NCI-H2227 (cell line): ENCODE measurements at regions not wholly inside any gene's neighbourhood (a gene's known extent, or its start where the extent isn't known, plus 50 kb on each side); places are given as distances from the start of the nearest gene placed in this dataset.

Experiments used
- DNase-seq: peaks from one replicate; lab custom pipeline; 2025; ENCODE audit not compliant: unreplicated experiment; lab: John Stamatoyannopoulos, UW

DNA sequence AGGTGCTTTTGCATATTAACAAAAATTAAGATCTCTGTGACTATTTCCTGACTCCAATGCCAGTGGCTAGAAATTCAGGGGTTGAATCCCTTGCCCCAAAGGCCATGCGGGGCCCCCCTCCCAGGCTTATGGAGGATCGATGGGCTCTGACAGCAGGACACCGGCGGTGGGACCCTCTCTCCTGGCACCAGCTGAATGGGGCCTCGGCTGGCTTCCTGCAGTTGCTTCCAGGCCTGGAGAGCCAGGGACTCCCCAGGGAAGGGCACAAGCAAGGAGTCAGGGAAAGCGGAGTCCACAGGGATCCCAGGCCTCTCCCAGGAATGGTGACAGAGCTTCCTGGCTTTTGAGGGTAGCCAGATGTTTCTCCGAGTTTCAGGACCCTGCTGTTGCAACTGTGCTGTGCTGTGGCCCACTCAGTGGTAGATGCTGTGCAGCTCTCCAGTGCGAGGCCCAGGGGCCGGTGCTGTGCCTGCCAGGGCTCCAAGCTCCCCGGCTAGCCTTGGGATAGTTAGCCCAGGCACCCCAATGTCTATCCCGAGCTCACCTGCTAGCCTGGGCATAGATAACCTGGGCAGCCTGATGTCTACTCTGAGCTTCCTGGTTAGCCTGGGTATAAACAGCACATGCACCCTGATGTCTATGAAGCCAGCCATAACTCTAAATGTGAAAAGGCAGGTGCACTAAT lies 372.6 kb downstream of the SHANK2 start:
- DNase-seq, result no peak

DNA sequence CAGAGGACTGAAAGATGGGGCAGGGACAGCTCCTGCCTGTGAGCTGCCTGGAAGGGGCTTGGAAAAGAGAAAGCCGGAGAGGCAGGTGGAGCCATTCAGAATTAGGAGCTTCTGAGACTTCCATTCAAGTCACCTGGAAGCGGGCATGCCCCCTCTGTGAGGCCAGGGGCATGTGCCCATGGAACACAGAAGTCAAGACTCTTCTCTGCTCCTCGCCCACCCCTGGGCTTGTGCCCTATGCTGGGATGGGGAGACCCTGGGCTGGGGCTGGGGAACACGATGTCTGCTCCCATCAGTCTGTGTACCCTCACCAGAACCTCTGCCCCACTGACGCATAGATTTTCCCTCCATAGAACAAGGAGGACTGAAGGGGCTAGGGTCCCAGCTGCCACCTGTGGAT lies 372.0 kb downstream of the SHANK2 start:
- DNase-seq, result no peak

DNA sequence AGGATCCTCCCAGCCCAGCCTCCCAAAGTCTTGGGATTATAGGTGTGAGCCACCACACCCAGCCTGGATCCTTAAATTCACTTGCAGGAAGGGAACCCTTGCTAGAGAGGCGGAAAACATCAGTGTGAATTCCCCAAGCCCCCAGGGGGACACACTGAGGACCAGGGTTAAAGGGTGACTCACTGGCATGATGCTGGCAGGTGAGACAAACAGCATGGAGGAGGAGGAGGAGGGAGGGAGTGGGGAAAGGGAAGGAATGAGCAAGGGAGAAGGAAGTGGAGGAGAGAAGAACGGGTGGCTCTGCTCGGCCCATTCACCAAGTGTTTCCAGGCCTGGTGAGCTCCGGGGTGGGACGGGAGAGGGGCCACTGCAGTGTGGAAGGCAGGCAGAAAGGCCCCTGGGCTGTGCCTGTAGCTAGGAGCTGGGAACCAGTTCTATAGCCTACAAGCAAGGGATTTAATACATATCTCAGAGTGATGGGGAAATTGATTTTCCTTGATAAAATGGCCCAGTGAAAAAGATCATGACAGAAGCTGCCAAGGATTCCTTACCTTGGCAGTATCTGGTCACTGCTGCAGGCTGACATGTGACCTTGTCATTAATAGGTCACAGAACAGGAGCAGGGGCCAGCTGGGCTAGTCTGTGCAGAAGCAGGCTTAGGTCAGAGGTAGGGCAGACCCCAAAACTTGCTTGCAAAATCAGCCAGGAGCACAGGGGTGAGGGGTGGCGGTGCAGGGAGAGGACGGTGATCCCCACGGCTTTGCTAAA lies 370.2 kb downstream of the SHANK2 start:
- no peak for DNase-seq

DNA sequence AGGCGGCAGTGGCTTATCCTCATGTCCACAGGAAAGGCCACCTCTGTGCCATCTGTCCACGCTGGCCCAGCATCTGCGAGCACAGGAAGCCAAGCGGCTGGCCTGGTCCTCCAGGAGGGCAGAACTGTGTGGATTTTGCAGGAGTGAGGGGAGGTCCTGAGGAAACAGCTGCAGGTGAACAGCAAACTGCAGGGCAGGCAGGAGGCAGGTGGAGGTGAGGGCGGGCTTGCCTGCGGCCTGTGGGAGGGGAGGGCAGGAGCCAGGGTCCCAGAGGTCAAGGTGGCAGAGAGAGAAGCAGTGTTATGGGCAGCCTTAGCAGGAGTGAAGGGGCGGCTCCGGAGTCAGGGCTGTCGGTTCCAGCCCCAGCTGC lies 369.7 kb downstream of the SHANK2 start:
- DNase-seq, result no peak

DNA sequence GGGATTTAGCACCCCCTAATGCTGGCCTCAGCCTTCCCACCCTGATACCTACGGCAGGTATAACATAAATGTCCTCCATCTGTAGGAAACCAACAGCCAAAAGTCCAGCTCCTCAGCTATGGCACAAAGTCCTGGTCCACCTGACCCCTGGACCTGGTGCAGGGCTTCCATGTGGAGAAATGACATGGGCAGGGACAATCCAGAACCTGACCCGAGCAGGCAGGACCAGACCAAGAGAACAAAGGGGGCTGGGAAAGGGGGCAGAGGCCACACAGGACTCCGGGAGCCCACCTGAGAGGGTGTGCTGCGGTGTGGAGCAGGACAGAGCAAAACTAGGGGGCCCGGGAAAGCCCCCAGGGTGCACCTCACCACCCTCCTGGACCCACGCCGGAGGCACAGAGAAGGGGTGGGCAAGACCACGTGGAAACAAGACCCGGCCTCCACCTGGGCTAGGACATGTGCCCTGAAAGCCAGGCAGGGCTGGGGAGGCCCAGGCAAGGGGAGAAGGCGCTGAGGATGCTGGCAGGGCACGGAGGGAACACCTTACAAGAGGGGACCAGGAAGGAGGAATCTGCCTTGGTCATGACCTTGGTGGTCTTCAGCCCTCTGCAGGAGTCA lies 368.9 kb downstream of the SHANK2 start:
- no peak for DNase-seq

DNA sequence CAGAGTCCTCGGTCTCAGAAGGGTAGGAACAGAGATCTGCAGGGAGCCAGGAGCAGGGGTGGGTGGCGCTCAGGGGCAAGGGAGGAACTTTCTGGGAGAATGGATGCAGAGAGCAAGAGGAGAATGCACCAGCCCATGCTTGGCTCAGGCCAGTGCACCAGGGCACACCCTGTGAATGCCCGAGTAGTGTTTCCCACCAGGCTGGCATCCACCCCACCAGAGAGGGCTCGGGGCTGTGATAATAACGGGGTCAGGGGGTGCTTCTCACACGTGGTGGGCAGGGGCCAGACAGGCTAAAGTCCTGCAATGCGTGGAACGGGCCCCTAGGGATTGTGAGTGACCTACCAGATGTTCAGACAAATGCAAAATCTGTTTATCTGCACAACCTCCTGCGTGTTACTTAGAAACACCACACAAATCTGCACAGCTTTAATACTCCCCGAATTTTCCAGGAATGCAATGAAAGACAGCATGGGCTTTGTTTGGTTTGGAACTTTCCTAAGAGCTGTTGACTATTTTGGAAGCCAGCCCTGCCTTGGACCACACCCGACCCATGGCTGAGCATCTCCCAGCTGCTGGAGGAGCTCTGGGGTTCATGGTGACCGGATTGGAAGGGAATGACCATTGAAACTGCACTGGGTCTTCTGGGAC lies 368.3 kb downstream of the SHANK2 start:
- no peak for DNase-seq

DNA sequence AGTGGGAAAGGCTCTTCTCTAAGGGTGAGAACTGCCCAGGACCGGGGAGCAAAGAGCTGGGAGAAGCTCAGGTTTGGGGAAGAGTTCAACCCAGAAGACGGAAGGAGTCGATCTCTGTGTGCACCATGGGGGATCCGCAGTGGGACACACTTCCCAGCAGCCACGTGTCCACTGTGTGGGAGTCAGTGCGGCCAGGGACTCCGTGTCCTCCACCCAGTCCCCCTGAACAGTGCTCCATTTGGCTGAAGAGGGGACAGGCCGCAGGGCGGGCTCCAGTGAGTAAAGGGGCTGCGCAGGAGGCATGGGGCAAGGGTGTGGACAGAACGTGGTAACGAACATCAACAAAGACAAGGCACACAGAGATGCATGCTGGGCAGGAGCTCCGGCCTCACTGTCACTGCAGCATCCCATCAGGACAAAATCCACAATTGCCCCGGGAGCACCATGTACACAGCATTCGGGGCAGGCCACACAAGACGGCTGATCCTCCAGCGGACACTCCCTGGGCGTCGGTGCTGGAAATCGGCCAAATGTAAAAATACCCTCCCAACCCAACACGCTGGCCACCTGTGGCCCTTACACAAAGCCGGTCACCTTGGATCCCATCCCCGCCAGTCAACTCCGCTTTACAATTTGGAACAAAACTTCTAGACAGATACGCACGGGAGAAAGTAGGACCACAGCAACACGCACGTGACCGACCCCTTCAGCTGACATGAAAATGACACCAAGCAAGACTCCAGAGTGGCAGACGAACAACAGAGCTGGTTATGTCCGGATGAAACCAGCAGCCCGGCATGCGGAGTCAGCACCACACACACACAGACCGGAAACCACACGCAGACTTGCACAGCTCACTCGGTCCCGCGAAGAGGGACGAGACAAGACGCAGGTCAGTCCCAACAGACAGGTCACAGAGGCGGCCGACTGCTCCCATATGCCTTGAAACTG lies 366.8 kb downstream of the SHANK2 start:
- no peak for DNase-seq

DNA sequence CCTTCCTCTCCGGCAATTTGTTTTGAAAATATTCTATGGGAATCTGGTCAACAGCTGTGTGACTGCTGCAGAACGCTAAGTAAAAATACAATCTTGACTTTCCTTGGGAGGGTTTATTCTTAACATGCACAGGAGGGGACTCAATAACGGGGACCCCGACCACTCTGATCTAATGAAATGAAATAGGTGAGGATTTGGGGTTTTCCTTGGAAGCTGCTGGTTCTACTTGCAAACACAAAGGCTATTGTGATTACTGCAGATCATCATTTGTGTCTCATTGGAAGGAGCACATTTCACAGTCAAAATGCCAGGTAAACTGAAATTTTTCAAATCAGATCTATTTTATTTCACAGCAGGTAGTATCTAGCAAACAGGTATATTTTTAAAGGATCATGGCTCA lies 366.1 kb downstream of the SHANK2 start:
- no peak for DNase-seq

DNA sequence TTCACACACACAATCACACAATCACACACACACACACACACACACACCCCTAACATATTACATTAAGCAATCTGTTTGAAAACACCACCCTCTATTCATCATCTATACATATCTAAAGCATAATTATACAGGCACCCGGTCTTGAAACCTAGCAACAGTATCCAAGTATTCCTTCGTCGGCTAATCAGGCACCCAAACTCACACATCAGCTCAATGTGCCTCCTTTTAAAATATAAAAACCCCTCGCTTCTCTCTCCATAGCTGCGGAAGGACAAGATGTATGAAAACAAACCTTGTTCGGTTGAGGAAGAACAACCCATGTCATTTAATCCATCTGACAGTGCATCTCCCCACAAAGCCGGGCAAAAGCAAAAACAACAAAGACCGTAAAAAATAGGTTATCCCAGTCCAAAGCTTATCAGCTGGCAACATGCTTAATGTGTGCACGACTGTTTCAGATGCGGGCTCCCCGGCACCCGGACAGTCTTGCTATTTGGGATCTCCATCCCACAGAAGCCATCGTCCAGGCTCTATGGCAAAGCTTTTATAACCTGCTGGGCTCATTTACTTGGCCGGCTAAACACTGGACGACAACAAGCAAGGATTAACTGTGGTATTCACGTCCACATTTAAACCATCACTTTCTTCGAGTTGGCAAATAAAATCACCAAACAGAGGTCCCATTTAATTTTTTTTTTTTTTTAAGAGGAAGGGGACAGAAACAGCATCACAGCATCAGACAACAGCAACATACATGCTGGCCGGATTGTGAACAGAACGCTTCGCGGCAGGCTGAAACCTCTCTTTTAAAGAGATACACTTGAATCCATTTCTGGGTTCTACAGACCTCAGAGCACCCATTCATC lies 365.5 kb downstream of the SHANK2 start:
- DNase-seq, result no peak

DNA sequence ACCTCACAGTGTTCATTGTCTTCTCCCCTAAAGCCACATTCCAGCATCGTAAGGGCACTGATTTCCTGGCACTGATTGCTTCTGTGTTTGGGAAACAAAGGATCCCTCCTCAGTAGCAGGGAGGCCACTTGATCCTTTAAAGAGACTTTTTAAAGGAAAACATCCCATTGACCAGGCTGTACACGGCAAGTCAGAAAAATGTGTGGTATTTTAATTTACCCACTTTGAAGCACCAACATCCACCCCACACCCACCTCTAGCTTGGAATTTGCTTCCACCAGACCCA lies 364.9 kb downstream of the SHANK2 start:
- DNase-seq, result no peak

DNA sequence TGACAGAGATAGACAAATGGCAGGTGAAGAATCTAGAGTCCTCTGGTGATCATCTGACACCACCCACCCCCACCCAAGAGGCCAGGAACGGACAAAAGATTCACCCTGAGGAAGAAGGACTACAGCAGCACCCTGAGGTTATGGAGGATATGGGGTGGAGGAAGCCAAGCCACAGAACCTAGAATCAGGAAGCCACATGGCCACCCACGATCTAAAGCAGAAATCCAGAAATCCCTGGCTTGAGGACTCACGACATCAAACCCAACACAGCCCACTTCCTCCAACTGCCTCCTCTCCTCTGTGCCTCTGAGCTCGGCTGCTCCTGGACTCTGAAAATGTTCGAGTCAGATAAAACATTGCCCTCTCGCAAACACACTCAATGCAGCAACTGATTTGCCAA lies 364.3 kb downstream of the SHANK2 start:
- no peak for DNase-seq

DNA sequence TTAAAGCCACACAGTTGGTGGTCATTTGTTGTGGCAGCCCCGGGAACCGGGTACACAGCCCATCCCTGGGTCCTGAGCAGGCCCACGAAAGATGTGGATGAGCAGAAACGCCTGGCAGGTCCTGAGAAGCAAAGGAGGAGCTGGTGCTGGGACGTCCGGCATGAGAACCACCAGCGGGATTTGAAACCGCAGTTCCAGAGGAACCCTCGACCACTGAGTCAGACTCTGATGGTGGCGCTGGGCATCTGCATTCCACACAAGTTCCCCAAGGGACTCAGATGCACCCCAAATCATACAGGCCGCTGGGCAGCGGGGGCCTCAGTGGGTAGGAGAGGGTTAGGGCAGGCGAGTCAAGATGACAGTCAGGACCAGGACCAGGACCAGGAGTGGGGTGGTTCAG lies 363.0 kb downstream of the SHANK2 start:
- DNase-seq, result no peak

DNA sequence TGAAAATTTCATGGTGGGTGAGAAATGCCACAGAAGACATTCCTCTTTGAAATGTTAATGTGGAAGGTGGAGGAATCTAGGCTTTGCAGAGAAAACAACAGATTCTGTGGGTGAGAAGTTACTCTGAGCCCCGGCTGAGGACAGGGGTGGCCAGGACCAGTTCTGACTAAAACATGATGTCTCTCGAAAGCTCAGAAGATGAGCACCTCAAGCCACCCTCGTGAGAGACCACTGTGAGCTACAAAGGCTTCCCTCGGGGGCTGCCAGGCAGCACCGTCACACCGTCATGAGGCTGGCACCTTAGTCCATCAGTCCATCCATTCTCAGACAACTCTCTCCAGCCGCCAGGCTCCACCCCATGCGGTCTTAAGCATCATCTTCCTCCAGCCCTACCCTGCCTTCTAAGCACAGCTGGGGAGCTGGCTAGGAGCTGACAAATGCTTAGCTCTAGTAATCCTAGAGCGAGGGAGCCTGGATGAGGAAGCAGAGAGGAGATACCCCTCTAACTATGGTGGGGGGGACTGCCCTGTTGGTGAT lies 360.5 kb downstream of the SHANK2 start:
- DNase-seq, result no peak

DNA sequence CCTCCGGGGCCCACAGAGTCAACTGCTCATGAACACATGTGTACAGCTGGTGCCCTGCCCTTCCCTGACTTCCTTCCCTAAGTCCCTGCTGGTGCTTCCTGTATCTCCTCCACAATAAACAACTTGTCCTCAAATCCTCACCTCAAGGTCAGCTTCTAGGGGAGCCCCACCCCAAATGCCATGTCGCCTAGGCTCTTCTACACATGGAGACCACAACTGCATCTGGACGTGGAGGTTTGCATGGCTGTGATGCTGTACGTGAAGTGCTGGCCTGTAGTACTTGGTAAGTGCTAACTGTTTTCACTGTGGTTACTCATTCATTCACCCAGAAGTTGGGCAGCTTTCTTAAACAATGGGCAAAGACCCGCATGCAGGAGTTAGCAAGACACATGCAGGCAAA lies 359.5 kb downstream of the SHANK2 start:
- no peak for DNase-seq

DNA sequence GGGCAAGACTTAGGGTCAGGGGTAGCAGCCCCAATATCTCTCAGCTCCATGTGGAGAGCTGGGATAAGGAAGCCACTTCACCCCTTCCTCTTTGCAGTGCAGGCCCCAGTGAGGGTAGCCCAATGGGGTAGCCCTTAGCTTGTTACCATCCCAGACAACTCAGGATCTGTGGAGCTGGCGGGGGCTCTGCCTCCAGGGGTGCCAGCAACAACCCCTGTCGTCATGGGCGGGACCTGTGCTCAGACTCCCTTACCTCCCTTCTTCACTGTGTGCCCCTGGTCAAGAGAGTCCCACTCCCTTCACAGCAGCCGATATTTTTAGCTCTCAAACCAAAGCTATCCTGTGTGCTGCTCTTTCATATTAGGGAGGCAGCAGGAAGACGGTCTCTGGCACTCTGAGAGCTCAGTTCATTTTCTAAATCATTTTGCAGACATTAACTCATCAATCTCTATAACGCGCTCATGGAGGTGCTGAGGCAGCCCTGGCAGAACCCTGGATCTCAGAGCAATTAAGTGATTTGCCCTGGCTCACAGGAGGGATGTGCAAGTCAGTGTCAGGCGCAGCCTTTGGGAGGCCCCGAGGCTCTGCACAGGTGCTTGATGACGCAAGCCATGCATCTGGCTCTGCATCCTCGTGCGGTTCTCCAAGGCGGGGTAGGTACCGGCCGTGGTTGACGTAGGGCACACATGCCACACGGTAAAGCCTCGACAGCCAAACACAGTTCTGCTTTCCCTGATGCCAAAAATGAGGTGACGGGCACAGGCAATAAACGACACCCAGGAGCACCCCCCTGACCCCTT lies 357.6 kb downstream of the SHANK2 start:
- no peak for DNase-seq

DNA sequence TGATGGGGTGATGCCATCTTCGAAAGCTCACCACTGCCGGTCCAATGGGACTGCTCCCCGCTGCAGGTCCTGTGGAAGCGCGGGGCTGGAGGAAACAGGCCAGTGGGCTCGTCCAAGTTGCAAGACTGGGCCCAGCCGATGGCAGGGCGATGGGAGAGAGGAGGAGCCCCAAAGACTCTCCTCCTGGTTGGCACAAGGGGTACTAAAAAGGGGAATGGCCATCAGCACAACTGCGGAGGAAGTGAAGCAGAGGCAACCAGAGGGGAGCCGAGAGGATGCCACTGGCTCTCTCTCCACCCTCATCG lies 357.1 kb downstream of the SHANK2 start:
- no peak for DNase-seq

DNA sequence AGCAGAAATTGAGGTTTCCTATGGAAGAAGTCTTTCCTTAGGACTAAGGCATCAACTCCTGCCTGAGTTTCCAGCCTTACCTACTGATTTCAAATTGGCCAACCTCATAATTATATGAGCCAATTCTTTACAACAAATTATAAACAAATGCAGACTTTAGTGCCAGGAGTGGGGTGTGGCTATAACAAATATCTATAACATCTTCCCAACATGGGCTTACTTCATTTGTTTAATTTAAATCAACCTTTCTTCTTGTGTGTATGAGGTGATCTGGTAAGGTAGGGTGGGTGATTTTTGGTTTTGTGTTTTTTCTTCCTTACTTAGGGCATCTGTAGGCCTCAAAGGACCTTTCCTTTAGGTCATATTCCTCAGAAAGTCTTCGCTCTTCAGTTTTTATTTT lies 354.9 kb downstream of the SHANK2 start:
- DNase-seq, result no peak

DNA sequence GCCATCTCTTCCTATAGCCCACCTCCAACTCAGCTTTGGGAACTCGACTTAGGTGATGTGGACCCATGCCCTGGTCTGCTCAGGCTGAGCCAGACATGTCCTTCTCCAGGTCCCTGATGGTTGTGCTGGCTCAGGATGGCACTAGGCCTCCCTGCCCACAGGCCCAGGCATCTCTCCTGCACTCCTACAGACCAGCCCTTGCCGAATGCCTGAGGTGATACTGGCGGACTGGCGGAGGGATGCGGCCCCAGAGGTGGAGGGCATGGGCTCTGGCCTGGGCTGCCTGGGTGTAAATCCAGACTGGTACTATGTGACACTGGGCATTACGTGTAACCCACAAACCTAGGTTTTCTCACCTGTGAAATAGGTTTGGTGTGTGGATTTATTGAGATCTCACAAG lies 352.8 kb downstream of the SHANK2 start:
- DNase-seq, result no peak

DNA sequence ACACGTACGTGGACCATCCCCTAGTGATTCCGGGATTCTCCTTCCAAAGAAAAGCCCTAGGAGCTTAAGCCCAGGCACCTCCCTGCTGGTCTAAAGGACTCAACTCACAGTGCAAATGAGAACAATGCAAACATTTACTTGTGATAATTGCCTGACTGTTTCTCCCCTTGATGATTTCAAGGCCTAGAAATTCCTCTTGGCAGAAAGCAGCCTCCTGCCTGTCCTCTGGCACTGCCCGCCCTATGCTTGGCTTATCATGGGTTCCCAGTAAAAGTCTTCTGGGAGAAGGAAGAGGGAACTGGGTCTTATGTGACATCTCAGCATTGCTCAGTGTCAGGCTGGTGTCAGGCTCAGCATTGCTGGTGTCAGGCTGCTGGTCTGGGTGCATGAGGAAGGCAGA lies 351.8 kb downstream of the SHANK2 start:
- DNase-seq, result no peak
